ENCODE measurements at regions not wholly inside any gene's neighbourhood (a gene's known extent, or its start where the extent isn't known, plus 50 kb on each side); places are given as distances from the start of the nearest gene placed in this dataset.

DNA sequence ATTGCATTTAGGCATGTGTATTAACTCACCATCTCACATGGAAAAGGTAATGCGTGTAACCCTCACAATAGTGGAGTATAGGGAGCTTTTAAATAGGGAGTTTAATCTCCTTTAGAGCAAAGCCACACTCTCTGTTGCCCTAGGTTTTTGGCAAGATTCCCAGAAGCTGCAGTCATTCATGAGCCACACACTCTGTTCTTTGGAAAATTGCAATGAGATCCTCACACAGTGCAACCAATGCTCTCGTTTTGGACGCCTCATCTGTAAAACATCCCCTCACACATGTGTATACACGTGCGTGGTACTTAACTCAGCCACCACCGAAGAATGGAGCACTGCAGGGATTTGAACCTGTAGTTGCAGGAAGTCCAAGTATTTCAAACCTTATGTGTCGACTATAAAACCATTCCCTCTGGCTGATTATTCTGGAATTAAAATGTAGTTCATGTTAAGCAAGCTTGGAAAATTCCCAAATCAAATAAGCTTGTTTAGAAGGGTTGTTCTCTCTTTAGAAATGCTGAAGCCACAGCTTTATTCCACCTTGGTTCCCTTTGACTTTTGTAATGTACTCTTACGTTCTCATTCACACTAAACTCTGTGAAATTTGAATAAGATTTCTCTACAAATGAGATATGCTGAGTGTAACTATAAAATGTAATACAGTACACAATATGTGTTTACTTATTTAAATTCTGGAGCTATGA, 489.8 kb upstream of the MANEA start:
- TF ChIP-seq ZNF317 (CRISPR knock-in tag; IDR thresholded peaks at IDR 0.05; ENCODE audit: borderline replicate concordance, low read depth) = no peak
- no peak for TF ChIP-seq ZNF232 (CRISPR knock-in tag; IDR thresholded peaks at IDR 0.05)
- TF ChIP-seq KAT7 (CRISPR knock-in tag; IDR thresholded peaks at IDR 0.05; ENCODE audit: borderline replicate concordance) = no peak
- no peak for TF ChIP-seq CREM (CRISPR knock-in tag; IDR thresholded peaks at IDR 0.05)
- TF ChIP-seq, protein P1, sequence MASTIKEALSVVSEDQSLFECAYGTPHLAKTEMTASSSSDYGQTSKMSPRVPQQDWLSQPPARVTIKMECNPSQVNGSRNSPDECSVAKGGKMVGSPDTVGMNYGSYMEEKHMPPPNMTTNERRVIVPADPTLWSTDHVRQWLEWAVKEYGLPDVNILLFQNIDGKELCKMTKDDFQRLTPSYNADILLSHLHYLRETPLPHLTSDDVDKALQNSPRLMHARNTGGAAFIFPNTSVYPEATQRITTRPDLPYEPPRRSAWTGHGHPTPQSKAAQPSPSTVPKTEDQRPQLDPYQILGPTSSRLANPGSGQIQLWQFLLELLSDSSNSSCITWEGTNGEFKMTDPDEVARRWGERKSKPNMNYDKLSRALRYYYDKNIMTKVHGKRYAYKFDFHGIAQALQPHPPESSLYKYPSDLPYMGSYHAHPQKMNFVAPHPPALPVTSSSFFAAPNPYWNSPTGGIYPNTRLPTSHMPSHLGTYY (CRISPR knock-in tag; IDR thresholded peaks at IDR 0.05) = no peak
- H3K27ac Mint-ChIP-seq = no peak overlapping the region
- ChIA-PET CTCF (interaction anchor here (0.6 kb wide), 1 partner anchor 351 kb away, joined by 4 read pairs; no protein-coding TSS in a partner anchor), POLR2A (no interaction called here)
- DNase-seq (ENCODE audit: low spot score) (no peak), ATAC-seq (no peak)
- H3K27me3 Mint-ChIP-seq (ENCODE audit: low read depth) = no peaks in the 10 kb centered on the region
- H3K4me1 Mint-ChIP-seq = no peaks in the 10 kb centered on the region
- no peaks in the 10 kb centered on the region for H3K36me3 Mint-ChIP-seq
- no peaks in the 10 kb centered on the region for H3K9me3 Mint-ChIP-seq
- no peak overlapping the region for H3K4me3 Mint-ChIP-seq

DNA sequence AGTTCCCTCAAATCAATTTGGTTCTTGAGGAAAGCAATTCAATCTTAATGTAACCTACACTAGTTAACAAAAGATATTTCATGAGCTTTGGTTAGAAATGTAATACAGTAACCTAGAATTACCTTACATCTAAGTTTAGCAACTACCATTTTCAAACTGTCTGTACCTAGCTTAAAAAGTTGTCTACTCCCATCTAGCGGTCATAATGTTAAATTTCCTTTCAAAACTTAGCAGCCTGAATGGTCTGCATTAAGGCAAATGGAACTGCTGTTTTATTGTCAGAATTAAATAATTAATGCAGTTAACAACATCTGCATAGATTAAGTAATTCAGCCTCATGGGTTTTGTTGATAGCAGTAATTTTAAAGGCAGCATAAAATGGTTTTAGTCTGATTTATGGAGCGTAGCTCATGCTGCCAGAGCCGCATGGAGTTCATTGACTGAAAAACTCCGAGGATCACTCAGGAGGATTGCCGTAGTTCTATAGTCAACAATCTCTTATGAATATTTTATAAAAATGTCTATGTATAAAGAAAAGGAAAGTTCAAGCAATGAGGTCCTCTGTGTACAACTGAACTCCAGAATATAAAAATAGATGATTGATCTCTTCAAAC, 485.4 kb upstream of the MANEA start:
- Mint-ChIP-seq H3K27ac (no peak overlapping the region), H3K4me3 (no peak overlapping the region), H3K9me3 (no peaks in the 10 kb centered on the region), H3K4me1 (peaks cover 3% of the 10 kb centered on the region; the same call in 1 of the 2 replicates), H3K27me3 (ENCODE audit: low read depth) (no peaks in the 10 kb centered on the region), H3K36me3 (no peaks in the 10 kb centered on the region)
- peak; percentile 78 for ATAC-seq
- ChIA-PET CTCF (interaction anchor here (0.7 to 1.6 kb wide), 8 partner anchors 9 to 874 kb away, joined by 3 to 10 read pairs (median 3); no protein-coding TSS in a partner anchor), POLR2A (no interaction called here)
- TF ChIP-seq ETV6 (CRISPR knock-in tag; IDR thresholded peaks at IDR 0.05) (no peak), MXD4 (CRISPR knock-in tag; IDR thresholded peaks at IDR 0.05; ENCODE audit: borderline replicate concordance) (no peak)
- TF ChIP-seq, protein P2, sequence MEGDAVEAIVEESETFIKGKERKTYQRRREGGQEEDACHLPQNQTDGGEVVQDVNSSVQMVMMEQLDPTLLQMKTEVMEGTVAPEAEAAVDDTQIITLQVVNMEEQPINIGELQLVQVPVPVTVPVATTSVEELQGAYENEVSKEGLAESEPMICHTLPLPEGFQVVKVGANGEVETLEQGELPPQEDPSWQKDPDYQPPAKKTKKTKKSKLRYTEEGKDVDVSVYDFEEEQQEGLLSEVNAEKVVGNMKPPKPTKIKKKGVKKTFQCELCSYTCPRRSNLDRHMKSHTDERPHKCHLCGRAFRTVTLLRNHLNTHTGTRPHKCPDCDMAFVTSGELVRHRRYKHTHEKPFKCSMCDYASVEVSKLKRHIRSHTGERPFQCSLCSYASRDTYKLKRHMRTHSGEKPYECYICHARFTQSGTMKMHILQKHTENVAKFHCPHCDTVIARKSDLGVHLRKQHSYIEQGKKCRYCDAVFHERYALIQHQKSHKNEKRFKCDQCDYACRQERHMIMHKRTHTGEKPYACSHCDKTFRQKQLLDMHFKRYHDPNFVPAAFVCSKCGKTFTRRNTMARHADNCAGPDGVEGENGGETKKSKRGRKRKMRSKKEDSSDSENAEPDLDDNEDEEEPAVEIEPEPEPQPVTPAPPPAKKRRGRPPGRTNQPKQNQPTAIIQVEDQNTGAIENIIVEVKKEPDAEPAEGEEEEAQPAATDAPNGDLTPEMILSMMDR (IDR thresholded peaks at IDR 0.05) = peak; percentile 55
- no peak for DNase-seq (ENCODE audit: low spot score)

DNA sequence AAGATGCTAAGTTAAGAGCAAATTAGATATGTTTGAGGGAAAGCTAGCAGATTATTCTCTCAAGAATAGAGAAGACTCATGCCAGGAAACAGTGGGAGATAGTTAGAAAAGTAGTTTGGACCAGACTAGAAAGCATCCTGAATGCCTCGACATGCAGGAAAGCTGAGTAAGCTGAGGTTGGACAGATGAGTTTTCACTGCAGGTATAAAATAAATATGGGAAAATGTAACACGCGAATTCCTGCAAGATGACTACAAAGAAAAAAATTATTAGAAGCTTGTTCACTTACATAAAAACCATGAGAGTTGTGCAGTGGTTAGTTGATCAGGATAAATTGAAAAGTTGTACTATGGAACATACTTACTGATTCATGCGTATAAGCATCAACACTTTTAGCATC, 484.2 kb upstream of the MANEA start:
- CTCF ChIA-PET = interaction anchor here (1.2 to 1.3 kb wide), 2 partner anchors 25 to 457 kb away, joined by 3 read pairs; no protein-coding TSS in a partner anchor

More for the DNA sequence above, 484.2 kb upstream of the MANEA start:
- Mint-ChIP-seq H3K4me1 (peaks cover 3% of the 10 kb centered on the region; the same call in 1 of the 2 replicates), H3K27ac (no peak overlapping the region), H3K4me3 (no peak overlapping the region), H3K36me3 (no peaks in the 10 kb centered on the region), H3K27me3 (ENCODE audit: low read depth) (no peaks in the 10 kb centered on the region), H3K9me3 (no peaks in the 10 kb centered on the region)
- ATAC-seq (no peak), DNase-seq (ENCODE audit: low spot score) (no peak)
- no peak for TF ChIP-seq FOXK1 (CRISPR knock-in tag; IDR thresholded peaks at IDR 0.05)
- TF ChIP-seq NFE2L1 (CRISPR knock-in tag; IDR thresholded peaks at IDR 0.05) = no peak
- no peak for TF ChIP-seq OVOL2 (CRISPR knock-in tag; IDR thresholded peaks at IDR 0.05; ENCODE audit: borderline replicate concordance)
- no peak for TF ChIP-seq NFATC4 (CRISPR knock-in tag; IDR thresholded peaks at IDR 0.05)
- TF ChIP-seq, protein P3, sequence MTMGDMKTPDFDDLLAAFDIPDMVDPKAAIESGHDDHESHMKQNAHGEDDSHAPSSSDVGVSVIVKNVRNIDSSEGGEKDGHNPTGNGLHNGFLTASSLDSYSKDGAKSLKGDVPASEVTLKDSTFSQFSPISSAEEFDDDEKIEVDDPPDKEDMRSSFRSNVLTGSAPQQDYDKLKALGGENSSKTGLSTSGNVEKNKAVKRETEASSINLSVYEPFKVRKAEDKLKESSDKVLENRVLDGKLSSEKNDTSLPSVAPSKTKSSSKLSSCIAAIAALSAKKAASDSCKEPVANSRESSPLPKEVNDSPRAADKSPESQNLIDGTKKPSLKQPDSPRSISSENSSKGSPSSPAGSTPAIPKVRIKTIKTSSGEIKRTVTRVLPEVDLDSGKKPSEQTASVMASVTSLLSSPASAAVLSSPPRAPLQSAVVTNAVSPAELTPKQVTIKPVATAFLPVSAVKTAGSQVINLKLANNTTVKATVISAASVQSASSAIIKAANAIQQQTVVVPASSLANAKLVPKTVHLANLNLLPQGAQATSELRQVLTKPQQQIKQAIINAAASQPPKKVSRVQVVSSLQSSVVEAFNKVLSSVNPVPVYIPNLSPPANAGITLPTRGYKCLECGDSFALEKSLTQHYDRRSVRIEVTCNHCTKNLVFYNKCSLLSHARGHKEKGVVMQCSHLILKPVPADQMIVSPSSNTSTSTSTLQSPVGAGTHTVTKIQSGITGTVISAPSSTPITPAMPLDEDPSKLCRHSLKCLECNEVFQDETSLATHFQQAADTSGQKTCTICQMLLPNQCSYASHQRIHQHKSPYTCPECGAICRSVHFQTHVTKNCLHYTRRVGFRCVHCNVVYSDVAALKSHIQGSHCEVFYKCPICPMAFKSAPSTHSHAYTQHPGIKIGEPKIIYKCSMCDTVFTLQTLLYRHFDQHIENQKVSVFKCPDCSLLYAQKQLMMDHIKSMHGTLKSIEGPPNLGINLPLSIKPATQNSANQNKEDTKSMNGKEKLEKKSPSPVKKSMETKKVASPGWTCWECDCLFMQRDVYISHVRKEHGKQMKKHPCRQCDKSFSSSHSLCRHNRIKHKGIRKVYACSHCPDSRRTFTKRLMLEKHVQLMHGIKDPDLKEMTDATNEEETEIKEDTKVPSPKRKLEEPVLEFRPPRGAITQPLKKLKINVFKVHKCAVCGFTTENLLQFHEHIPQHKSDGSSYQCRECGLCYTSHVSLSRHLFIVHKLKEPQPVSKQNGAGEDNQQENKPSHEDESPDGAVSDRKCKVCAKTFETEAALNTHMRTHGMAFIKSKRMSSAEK (CRISPR knock-in tag; IDR thresholded peaks at IDR 0.05; ENCODE audit: borderline replicate concordance) = no peak
- POLR2A ChIA-PET = no interaction called here

All from WTC11 (cell line).